Small intestine (tissue), 7 donors: ENCODE measurements at regions not wholly inside any gene's neighbourhood (a gene's known extent, or its start where the extent isn't known, plus 50 kb on each side); places are given as distances from the start of the nearest gene placed in this dataset.

Experiments
- DNase-seq, 2 donors: peaks; one replicate each; pipeline versions ENCODE4 v3.0.0 to v3.0.0-alpha.2; 2013
- FAIRE-seq: peaks from 2 replicates; lab custom pipeline; 2012; peaks lifted over from hg19 to GRCh38; lab: Jason Lieb, UNC
- H3K27ac ChIP-seq, 3 donors: one replicate each; pipeline ENCODE4 v1.5.1; 2013; ENCODE audit warnings: low read length in 2 of 3, mild to moderate bottlenecking in 2 of 3, control low read depth in 1 of 3, inconsistent platforms in 1 of 3, low read depth in 1 of 3, moderate library complexity in 1 of 3
- H3K27me3 ChIP-seq, 3 donors: one replicate each; pipeline ENCODE4 v1.6.1; 2013; ENCODE audit warnings: low read length in 3 of 3, inconsistent platforms in 1 of 3; ENCODE audit not compliant: control insufficient read depth in 3 of 3, insufficient read depth in 3 of 3
- H3K36me3 ChIP-seq, 3 donors: one replicate each; pipeline ENCODE4 v1.6.1; 2013; ENCODE audit warnings: low read length in 3 of 3, inconsistent platforms in 1 of 3, low read depth in 1 of 3, mild to moderate bottlenecking in 1 of 3, moderate library complexity in 1 of 3; ENCODE audit not compliant: control insufficient read depth in 3 of 3, insufficient read depth in 2 of 3
- H3K4me1 ChIP-seq, 3 donors: one replicate each; pipeline ENCODE4 v1.6.1; 2013; ENCODE audit warnings: low read length in 2 of 3, inconsistent platforms in 1 of 3, low read depth in 1 of 3, mild to moderate bottlenecking in 1 of 3, moderate library complexity in 1 of 3; ENCODE audit not compliant: control insufficient read depth in 3 of 3, insufficient read depth in 2 of 3
- H3K4me3 ChIP-seq, 3 donors: one replicate each; pipeline ENCODE4 v1.5.1; 2013; ENCODE audit warnings: low read length in 3 of 3, control low read depth in 1 of 3, inconsistent platforms in 1 of 3, low read depth in 1 of 3, mild to moderate bottlenecking in 1 of 3, moderate library complexity in 1 of 3
- H3K9me3 ChIP-seq, 2 donors: one replicate each; pipeline ENCODE4 v1.6.1; 2013; ENCODE audit warnings: low read depth in 1 of 2, low read length in 1 of 2; ENCODE audit not compliant: control insufficient read depth in 2 of 2, insufficient read depth in 1 of 2
- WGBS, 3 donors: extraction: QIAGEN DNeasy Blood & Tissue Kit; methylation state at CpG; one replicate each; pipeline ENCODE4 v1.1.7; 2013; 5-methylcytosine and 5-hydroxymethylcytosine counted together
- donor health status: healthy with polysubstance abuse.
- donor health status: control.
- donor health status: control.
- donor health status: Bipolar disorder and iron deficiency.
- donor health status: healthy.

- FAIRE-seq: no peak
- H3K9me3 ChIP-seq: no peaks in the 10 kb centered on the region
- DNase-seq: no peak
- 42 to 51% (median 47%) methylated on average over 2 of the region's 2 CpGs for WGBS, 3 donors
- no peaks in the 10 kb centered on the region for H3K36me3 ChIP-seq
- H3K27me3 ChIP-seq: peaks cover 0 to 3% (median 0%) of the 10 kb centered on the region in 3 donors
- no peak overlapping the region for H3K27ac ChIP-seq
- no peaks in the 10 kb centered on the region for H3K4me1 ChIP-seq
- H3K4me3 ChIP-seq: no peak overlapping the region
Observed at GRCh38 chr5:155101697-155102096, 88.1 kb downstream of the KIF4B start.

- Histone ChIP-seq H3K4me3 (no peak overlapping the region), H3K36me3 (no peaks in the 10 kb centered on the region), H3K27ac (no peak overlapping the region), H3K27me3 (peaks cover 0 to 3% (median 0%) of the 10 kb centered on the region in 3 donors), H3K9me3 (no peaks in the 10 kb centered on the region), H3K4me1 (no peaks in the 10 kb centered on the region)
- 72 to 75% (median 72%) methylated on average over 4 of the region's 4 CpGs for WGBS, 3 donors
- FAIRE-seq (no peak), DNase-seq (no peak)
Observed at GRCh38 chr5:155103146-155103545, 89.6 kb downstream of the KIF4B start.

- Histone ChIP-seq H3K36me3 (no peaks in the 10 kb centered on the region), H3K27me3 (peaks cover 0 to 3% (median 0%) of the 10 kb centered on the region in 3 donors), H3K4me3 (no peak overlapping the region), H3K4me1 (no peaks in the 10 kb centered on the region), H3K9me3 (no peaks in the 10 kb centered on the region), H3K27ac (no peak overlapping the region)
- no peak for FAIRE-seq
- WGBS, 3 donors: 88 to 91% (median 90%) methylated on average over 2 of the region's 2 CpGs
- DNase-seq: no peak
Observed at GRCh38 chr5:155104441-155104840, 90.9 kb downstream of the KIF4B start.

- DNase-seq: no peak
- no peak overlapping the region for H3K27ac ChIP-seq
Observed at GRCh38 chr5:155106221-155106620, 92.7 kb downstream of the KIF4B start.

GRCh38 chr5:155113888-155114287, 100.3 kb downstream of the KIF4B start:
- Histone ChIP-seq H3K4me1 (no peaks in the 10 kb centered on the region), H3K36me3 (no peaks in the 10 kb centered on the region), H3K27ac (no peak overlapping the region), H3K27me3 (no peaks in the 10 kb centered on the region), H3K9me3 (peaks cover 0 to 3% of the 10 kb centered on the region in 2 donors), H3K4me3 (no peak overlapping the region)
- no peak for FAIRE-seq
- WGBS, 3 donors: 48 to 70% (median 57%) methylated on average over 3 of the region's 3 CpGs
- DNase-seq: no peak

More at GRCh38 chr5:155106221-155106620, 92.7 kb downstream of the KIF4B start:
- WGBS, 3 donors: 55 to 80% (median 62%) methylated on average over 4 of the region's 4 CpGs
- Histone ChIP-seq H3K4me1 (no peaks in the 10 kb centered on the region), H3K9me3 (no peaks in the 10 kb centered on the region), H3K36me3 (no peaks in the 10 kb centered on the region), H3K4me3 (no peak overlapping the region), H3K27me3 (peaks cover 0 to 3% (median 0%) of the 10 kb centered on the region in 3 donors)
- no peak for FAIRE-seq

GRCh38 chr5:155114655-155115054, 101.1 kb downstream of the KIF4B start:
- DNase-seq: no peak
- no peaks in the 10 kb centered on the region for H3K27me3 ChIP-seq
- no peaks in the 10 kb centered on the region for H3K36me3 ChIP-seq
- no peak overlapping the region for H3K4me3 ChIP-seq
- 92 to 94% (median 92%) methylated on average over 11 to 25 of the region's 25 CpGs for WGBS, 3 donors
- no peaks in the 10 kb centered on the region for H3K4me1 ChIP-seq
- FAIRE-seq: no peak
- H3K9me3 ChIP-seq: peaks cover 0 to 3% of the 10 kb centered on the region in 2 donors
- H3K27ac ChIP-seq: no peak overlapping the region

- FAIRE-seq: no peak
- H3K4me1 ChIP-seq: no peaks in the 10 kb centered on the region
- H3K9me3 ChIP-seq: peaks cover 0 to 3% of the 10 kb centered on the region in 2 donors
- no peak for DNase-seq
- no peaks in the 10 kb centered on the region for H3K36me3 ChIP-seq
- no peak overlapping the region for H3K4me3 ChIP-seq
- no peaks in the 10 kb centered on the region for H3K27me3 ChIP-seq
- H3K27ac ChIP-seq: no peak overlapping the region
- 59 to 74% (median 74%) methylated on average over 13 of the region's 13 CpGs for WGBS, 3 donors
Observed at GRCh38 chr5:155116456-155117251, 103.1 kb downstream of the KIF4B start.

GRCh38 chr5:155125551-155126095, 112.1 kb downstream of the KIF4B start:
- WGBS, 3 donors: 31 to 39% (median 34%) methylated on average over 7 of the region's 7 CpGs
- no peak for DNase-seq
- no peak for FAIRE-seq

More at GRCh38 chr5:155125551-155126095, 112.1 kb downstream of the KIF4B start:
- Histone ChIP-seq H3K27me3 (no peaks in the 10 kb centered on the region), H3K4me3 (no peak overlapping the region), H3K9me3 (no peaks in the 10 kb centered on the region), H3K36me3 (no peaks in the 10 kb centered on the region), H3K4me1 (no peaks in the 10 kb centered on the region), H3K27ac (no peak overlapping the region)
